Psoas muscle (tissue), 7 donors: ENCODE measurements at regions not wholly inside any gene's neighbourhood (a gene's known extent, or its start where the extent isn't known, plus 50 kb on each side); places are given as distances from the start of the nearest gene placed in this dataset.
A peak's percentile ranks its signal among the peaks of the same experiment; 100 is the strongest.

Experiments used
- ATAC-seq, 4 donors: fragments of 200-7000 bp; cut with Tn5 transposase; one replicate each; pipeline ENCODE4 v1.9.1; 2020; ENCODE audit warnings: moderate library complexity in 3 of 4, mild to moderate bottlenecking in 2 of 4
- DNase-seq, 2 donors: peaks; one replicate each; pipeline ENCODE4 v3.0.0-alpha.2; 2020
- H3K27ac ChIP-seq: fragments of 200-600 bp; one replicate; pipeline ENCODE4 v1.8.0; 2022
- H3K27me3 ChIP-seq, 3 donors: fragments of 200-600 bp in 1 of 3; one replicate each; pipeline versions ENCODE4 v1.6.1 to v1.8.0; 2013 to 2022; ENCODE audit warnings: low read length in 2 of 3, mild to moderate bottlenecking in 2 of 3, moderate library complexity in 1 of 3; ENCODE audit not compliant: insufficient read depth in 3 of 3
- H3K36me3 ChIP-seq, 2 donors: fragments of 200-600 bp in 1 of 2; one replicate each; pipeline versions ENCODE4 v1.6.1 to v1.8.0; 2013 to 2022; ENCODE audit warnings: low read depth in 1 of 2, mild to moderate bottlenecking in 1 of 2, moderate library complexity in 1 of 2; ENCODE audit not compliant: insufficient read depth in 1 of 2
- H3K4me1 ChIP-seq: fragments of 200-600 bp; one replicate; pipeline ENCODE4 v1.8.0; 2022
- H3K4me3 ChIP-seq: fragments of 200-600 bp; one replicate; pipeline ENCODE4 v1.8.0; 2022; ENCODE audit warnings: mild to moderate bottlenecking
- H3K9me3 ChIP-seq: fragments of 200-600 bp; one replicate; pipeline ENCODE4 v1.8.0; 2022
- CTCF ChIP-seq: fragments of 200-600 bp; IDR thresholded peaks from one replicate; pipeline ENCODE4 v1.8.0; 2022; ENCODE audit warnings: antibody characterized with exemption
- WGBS, 3 donors: extraction: QIAGEN DNeasy Blood & Tissue Kit; methylation state at CpG; one replicate each; pipeline versions ENCODE4 v1.1.6 to v1.1.7; 2013; 5-methylcytosine and 5-hydroxymethylcytosine counted together
- intact Hi-C, 2 donors: fragments of 100-400 bp; cut with DNase I; formaldehyde crosslinking; loops; one replicate each; pipeline versions ENCODE4 v1.11.0 to v1.14.2; 2022
- donor health status: healthy with polysubstance abuse.
- donor health status: DM: no; HTN: no; CAD: no; lungs with moderate emphysema.
- donor health status: Bipolar disorder and iron deficiency.
- donor health status: healthy.
- donor health status: DM: yes; HTN: yes; CAD: no.
- donor health status: DM: no; HTN: no; CAD: no.
- donor health status: DM: yes; HTN: yes; CAD: no.

GRCh38 chr6:141744971-141745370 is 387.8 kb upstream of the GJE1 start:
- H3K4me1 ChIP-seq = no peaks in the 10 kb centered on the region

GRCh38 chr6:141744194-141744925 is 388.4 kb upstream of the GJE1 start:
- Histone ChIP-seq H3K4me3 (no peak overlapping the region), H3K27ac (no peak overlapping the region), H3K9me3 (no peaks in the 10 kb centered on the region), H3K27me3 (no peaks in the 10 kb centered on the region), H3K36me3 (no peaks in the 10 kb centered on the region), H3K4me1 (no peaks in the 10 kb centered on the region)
- ATAC-seq (no peak), DNase-seq (no peak)
- WGBS, 3 donors = 1 to 28% (median 11%) methylated on average over 2 of the region's 2 CpGs
- no peak for TF ChIP-seq CTCF
- intact Hi-C loops = no loop called here

More at GRCh38 chr6:141744971-141745370, 387.8 kb upstream of the GJE1 start:
- peak in 2 of 4 donors; percentile 27 to 34 for ATAC-seq
- Histone ChIP-seq H3K4me3 (no peak overlapping the region), H3K36me3 (no peaks in the 10 kb centered on the region), H3K27me3 (no peaks in the 10 kb centered on the region), H3K9me3 (no peaks in the 10 kb centered on the region), H3K27ac (no peak overlapping the region)
- no peak for DNase-seq
- intact Hi-C loops = no loop called here
- no peak for TF ChIP-seq CTCF
- 3 to 11% (median 5%) methylated on average over 3 of the region's 3 CpGs for WGBS, 3 donors

- ATAC-seq (no peak), DNase-seq (no peak)
- no peak overlapping the region for H3K27ac ChIP-seq
- H3K4me3 ChIP-seq = no peak overlapping the region
- H3K36me3 ChIP-seq = no peaks in the 10 kb centered on the region
- TF ChIP-seq CTCF = no peak
- H3K4me1 ChIP-seq = no peaks in the 10 kb centered on the region
- H3K27me3 ChIP-seq = no peaks in the 10 kb centered on the region
- WGBS, 3 donors = 86 to 90% (median 87%) methylated on average over 3 of the region's 3 CpGs
- no peaks in the 10 kb centered on the region for H3K9me3 ChIP-seq
- intact Hi-C loops = no loop called here
Measured at GRCh38 chr6:141736104-141736503, 396.6 kb upstream of the GJE1 start.

GRCh38 chr6:141735126-141735525 is 397.6 kb upstream of the GJE1 start:
- H3K27me3 ChIP-seq = no peaks in the 10 kb centered on the region
- no peaks in the 10 kb centered on the region for H3K9me3 ChIP-seq
- intact Hi-C loops = no loop called here
- TF ChIP-seq CTCF = no peak
- H3K27ac ChIP-seq = no peak overlapping the region
- H3K36me3 ChIP-seq = no peaks in the 10 kb centered on the region
- no peaks in the 10 kb centered on the region for H3K4me1 ChIP-seq
- H3K4me3 ChIP-seq = no peak overlapping the region
- DNase-seq (no peak), ATAC-seq (no peak)
